ENCODE measurements at regions not wholly inside any gene's neighbourhood (a gene's known extent, or its start where the extent isn't known, plus 50 kb on each side); places are given as distances from the start of the nearest gene placed in this dataset.

DNA sequence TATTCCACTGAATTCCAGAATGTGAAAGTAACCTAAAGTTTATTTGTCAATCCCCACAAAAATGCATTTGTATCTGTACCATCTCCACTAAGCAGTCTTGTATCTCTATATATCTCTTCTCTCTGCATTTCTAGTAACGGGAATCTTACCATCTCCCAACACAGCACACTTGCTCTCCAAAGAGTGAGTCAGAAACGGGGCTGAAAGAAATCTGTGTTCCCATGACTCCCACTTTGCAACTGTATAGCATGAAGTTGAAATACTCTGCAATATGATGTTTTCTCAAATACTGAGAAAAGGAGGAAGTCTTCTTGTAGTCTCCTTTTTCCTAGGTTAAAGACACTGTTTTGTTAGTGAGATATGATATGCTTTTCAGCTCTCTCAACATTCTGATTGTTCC lies 848.8 kb upstream of the ACO1 start:
- dilution Hi-C loops (cut with MboI; ENCODE audit: extremely low pct_ligation_motif_present, low sequenced_read_pairs) (no loop called here), intact Hi-C loops (cut with micrococcal nuclease) (no loop called here)
- Histone ChIP-seq H2AFZ (ENCODE audit: low read depth, low read length) (no peak overlapping the region), H3K9me1 (replicated peaks; ENCODE audit: control insufficient read depth, extremely low read depth, insufficient read depth, low read length) (no peaks in the 10 kb centered on the region), H3K36me3 (ENCODE audit: control insufficient read depth in 2 of 2, extremely low read depth in 1 of 2, insufficient read depth in 2 of 2, low read length in 2 of 2) (no peaks in the 10 kb centered on the region), H3K27me3 (ENCODE audit: control insufficient read depth in 2 of 2, insufficient read depth in 2 of 2, low read length in 2 of 2) (no peaks in the 10 kb centered on the region), H3K27ac (ENCODE audit: insufficient read depth, low read depth, low read length) (no peak overlapping the region), H3K4me1 (ENCODE audit: control insufficient read depth, extremely low read depth, insufficient read depth, low read length) (no peaks in the 10 kb centered on the region), H3K79me2 (ENCODE audit: control insufficient read depth, insufficient read depth, low read length) (no peaks in the 10 kb centered on the region), H4K20me1 (replicated peaks; ENCODE audit: control insufficient read depth, extremely low read depth, insufficient read depth, low read length) (no peaks in the 10 kb centered on the region), H3K4me2 (ENCODE audit: insufficient read depth, low read length) (no peak overlapping the region), H3K4me3 (replicated peaks in 1 of 3; ENCODE audit: insufficient read depth in 1 of 3, low read depth in 1 of 3, low read length in 3 of 3) (no peak overlapping the region), H3K9me3 (replicated peaks; ENCODE audit: control insufficient read depth, insufficient read depth, low read length) (no peaks in the 10 kb centered on the region), H3K9ac (replicated peaks; ENCODE audit: extremely low read depth, insufficient read depth, low read length) (no peak overlapping the region)
- BruUV-seq (replicated peaks), result no TSS peak
- FAIRE-seq, result no peak
- DNase-seq (ENCODE audit: low read depth, low spot score), result no peak
- TF ChIP-seq JUN (IDR thresholded peaks at IDR 0.05; ENCODE audit: borderline replicate concordance, insufficient read depth, insufficient read length, low read depth), result no peak
- TF ChIP-seq EZH2 (IDR thresholded peaks at IDR 0.05; ENCODE audit: borderline replicate concordance, low read depth, low read length, severe bottlenecking), result no peak
- no peak for TF ChIP-seq MAX (IDR thresholded peaks at IDR 0.05; ENCODE audit: insufficient read depth, insufficient read length)
- no peak for TF ChIP-seq MYC (IDR thresholded peaks at IDR 0.05; ENCODE audit: low read depth, low read length)
- TF ChIP-seq POLR2A (IDR thresholded peaks at IDR 0.05; ENCODE audit: low read depth, low read length), result no peak
- TF ChIP-seq GATA2 (IDR thresholded peaks at IDR 0.05; ENCODE audit: insufficient read depth, insufficient read length, low read depth, low read length), result no peak
- TF ChIP-seq, protein P1, sequence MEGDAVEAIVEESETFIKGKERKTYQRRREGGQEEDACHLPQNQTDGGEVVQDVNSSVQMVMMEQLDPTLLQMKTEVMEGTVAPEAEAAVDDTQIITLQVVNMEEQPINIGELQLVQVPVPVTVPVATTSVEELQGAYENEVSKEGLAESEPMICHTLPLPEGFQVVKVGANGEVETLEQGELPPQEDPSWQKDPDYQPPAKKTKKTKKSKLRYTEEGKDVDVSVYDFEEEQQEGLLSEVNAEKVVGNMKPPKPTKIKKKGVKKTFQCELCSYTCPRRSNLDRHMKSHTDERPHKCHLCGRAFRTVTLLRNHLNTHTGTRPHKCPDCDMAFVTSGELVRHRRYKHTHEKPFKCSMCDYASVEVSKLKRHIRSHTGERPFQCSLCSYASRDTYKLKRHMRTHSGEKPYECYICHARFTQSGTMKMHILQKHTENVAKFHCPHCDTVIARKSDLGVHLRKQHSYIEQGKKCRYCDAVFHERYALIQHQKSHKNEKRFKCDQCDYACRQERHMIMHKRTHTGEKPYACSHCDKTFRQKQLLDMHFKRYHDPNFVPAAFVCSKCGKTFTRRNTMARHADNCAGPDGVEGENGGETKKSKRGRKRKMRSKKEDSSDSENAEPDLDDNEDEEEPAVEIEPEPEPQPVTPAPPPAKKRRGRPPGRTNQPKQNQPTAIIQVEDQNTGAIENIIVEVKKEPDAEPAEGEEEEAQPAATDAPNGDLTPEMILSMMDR (IDR thresholded peaks at IDR 0.05; ENCODE audit: extremely low read depth in 1 of 2, insufficient read depth in 1 of 2, low read depth in 1 of 2, low read length in 2 of 2), result no peak
- no peak for TF ChIP-seq POLR2AphosphoS5 (IDR thresholded peaks at IDR 0.05; ENCODE audit: insufficient read depth, low read depth, low read length)
- no peak for TF ChIP-seq FOS (IDR thresholded peaks at IDR 0.05; ENCODE audit: borderline replicate concordance, insufficient read depth, low read length)
- ChIA-PET POLR2A (no interaction called here), CTCF (no interaction called here)
